ENCODE measurements at regions not wholly inside any gene's neighbourhood (a gene's known extent, or its start where the extent isn't known, plus 50 kb on each side); places are given as distances from the start of the nearest gene placed in this dataset.

GRCh38 chr4:157763490-157763889 is 409.3 kb downstream of the GASK1B start:
- H4K20me1 ChIP-seq (ENCODE audit: insufficient read depth), result no peaks in the 10 kb centered on the region
- no peak overlapping the region for H2AFZ ChIP-seq (ENCODE audit: low read depth)
- no peak overlapping the region for H3K27ac ChIP-seq
- H3K27me3 ChIP-seq (ENCODE audit: insufficient read depth, low read depth), result no peaks in the 10 kb centered on the region
- H3K9ac ChIP-seq, result no peak overlapping the region
- H3K36me3 ChIP-seq (ENCODE audit: insufficient read depth), result no peaks in the 10 kb centered on the region
- TF ChIP-seq, protein P1, sequence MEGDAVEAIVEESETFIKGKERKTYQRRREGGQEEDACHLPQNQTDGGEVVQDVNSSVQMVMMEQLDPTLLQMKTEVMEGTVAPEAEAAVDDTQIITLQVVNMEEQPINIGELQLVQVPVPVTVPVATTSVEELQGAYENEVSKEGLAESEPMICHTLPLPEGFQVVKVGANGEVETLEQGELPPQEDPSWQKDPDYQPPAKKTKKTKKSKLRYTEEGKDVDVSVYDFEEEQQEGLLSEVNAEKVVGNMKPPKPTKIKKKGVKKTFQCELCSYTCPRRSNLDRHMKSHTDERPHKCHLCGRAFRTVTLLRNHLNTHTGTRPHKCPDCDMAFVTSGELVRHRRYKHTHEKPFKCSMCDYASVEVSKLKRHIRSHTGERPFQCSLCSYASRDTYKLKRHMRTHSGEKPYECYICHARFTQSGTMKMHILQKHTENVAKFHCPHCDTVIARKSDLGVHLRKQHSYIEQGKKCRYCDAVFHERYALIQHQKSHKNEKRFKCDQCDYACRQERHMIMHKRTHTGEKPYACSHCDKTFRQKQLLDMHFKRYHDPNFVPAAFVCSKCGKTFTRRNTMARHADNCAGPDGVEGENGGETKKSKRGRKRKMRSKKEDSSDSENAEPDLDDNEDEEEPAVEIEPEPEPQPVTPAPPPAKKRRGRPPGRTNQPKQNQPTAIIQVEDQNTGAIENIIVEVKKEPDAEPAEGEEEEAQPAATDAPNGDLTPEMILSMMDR (conservative IDR thresholded peaks at IDR 0.05; ENCODE audit: low read depth, low read length), result no peak
- H3K4me2 ChIP-seq, result no peak overlapping the region
- no peaks in the 10 kb centered on the region for H3K79me2 ChIP-seq (ENCODE audit: insufficient read depth, low read depth)
- H3K4me1 ChIP-seq (ENCODE audit: low read depth, poor library complexity, severe bottlenecking), result no peaks in the 10 kb centered on the region
- no peak overlapping the region for H3K4me3 ChIP-seq (IDR thresholded peaks at IDR 0.05; ENCODE audit: insufficient read depth, low read depth, low read length)

DNA sequence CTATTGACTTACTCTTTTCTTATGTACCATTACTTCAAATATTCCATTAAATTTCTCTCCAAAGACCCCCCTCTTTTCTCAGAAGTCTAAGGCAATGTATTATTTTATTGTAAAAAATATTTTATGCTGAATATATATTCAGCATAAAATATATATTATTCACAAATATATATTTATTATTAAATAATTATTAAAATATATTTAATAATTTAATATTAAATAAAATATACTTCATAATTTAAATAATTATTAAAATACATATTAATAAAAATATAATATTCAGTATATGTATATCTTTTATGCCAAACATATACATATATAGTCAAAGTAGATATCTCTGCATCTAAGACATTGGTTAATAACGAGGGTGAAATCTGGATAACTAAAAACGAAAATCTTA is 418.4 kb downstream of the GASK1B start:
- Histone ChIP-seq H2AFZ (ENCODE audit: low read depth) (no peak overlapping the region), H3K79me2 (ENCODE audit: insufficient read depth, low read depth) (no peaks in the 10 kb centered on the region), H3K27ac (no peak overlapping the region), H3K4me1 (ENCODE audit: low read depth, poor library complexity, severe bottlenecking) (peaks cover 3% of the 10 kb centered on the region), H3K4me2 (no peak overlapping the region), H3K36me3 (ENCODE audit: insufficient read depth) (no peaks in the 10 kb centered on the region), H4K20me1 (ENCODE audit: insufficient read depth) (no peaks in the 10 kb centered on the region), H3K9ac (no peak overlapping the region), H3K4me3 (IDR thresholded peaks at IDR 0.05; ENCODE audit: insufficient read depth, low read depth, low read length) (no peak overlapping the region), H3K27me3 (ENCODE audit: insufficient read depth, low read depth) (no peaks in the 10 kb centered on the region)
- TF ChIP-seq, protein P1 (conservative IDR thresholded peaks at IDR 0.05; ENCODE audit: low read depth, low read length), result no peak

- no peak overlapping the region for H2AFZ ChIP-seq (ENCODE audit: low read depth)
- no peaks in the 10 kb centered on the region for H3K27me3 ChIP-seq (ENCODE audit: insufficient read depth, low read depth)
- no peak overlapping the region for H3K9ac ChIP-seq
- no peaks in the 10 kb centered on the region for H3K79me2 ChIP-seq (ENCODE audit: insufficient read depth, low read depth)
- no peaks in the 10 kb centered on the region for H4K20me1 ChIP-seq (ENCODE audit: insufficient read depth)
- no peak overlapping the region for H3K4me3 ChIP-seq (IDR thresholded peaks at IDR 0.05; ENCODE audit: insufficient read depth, low read depth, low read length)
- TF ChIP-seq, protein P1 (conservative IDR thresholded peaks at IDR 0.05; ENCODE audit: low read depth, low read length), result no peak
- no peak overlapping the region for H3K4me2 ChIP-seq
- peaks cover 3% of the 10 kb centered on the region for H3K4me1 ChIP-seq (ENCODE audit: low read depth, poor library complexity, severe bottlenecking)
- no peak overlapping the region for H3K27ac ChIP-seq
- no peaks in the 10 kb centered on the region for H3K36me3 ChIP-seq (ENCODE audit: insufficient read depth)
Measured at GRCh38 chr4:157751631-157752030, 421.2 kb downstream of the GASK1B start.

GRCh38 chr4:157741642-157742041 is 431.2 kb downstream of the GASK1B start:
- TF ChIP-seq, protein P1 (conservative IDR thresholded peaks at IDR 0.05; ENCODE audit: low read depth, low read length), result no peak

More at GRCh38 chr4:157741642-157742041, 431.2 kb downstream of the GASK1B start:
- no peak overlapping the region for H3K9ac ChIP-seq
- H3K27me3 ChIP-seq (ENCODE audit: insufficient read depth, low read depth), result no peaks in the 10 kb centered on the region
- H3K4me2 ChIP-seq, result peak overlapping the region; percentile 10; the same call in 1 of the 2 replicates
- no peaks in the 10 kb centered on the region for H3K79me2 ChIP-seq (ENCODE audit: insufficient read depth, low read depth)
- H2AFZ ChIP-seq (ENCODE audit: low read depth), result no peak overlapping the region
- H4K20me1 ChIP-seq (ENCODE audit: insufficient read depth), result no peaks in the 10 kb centered on the region
- no peak overlapping the region for H3K4me3 ChIP-seq (IDR thresholded peaks at IDR 0.05; ENCODE audit: insufficient read depth, low read depth, low read length)
- peaks cover 17% of the 10 kb centered on the region for H3K4me1 ChIP-seq (ENCODE audit: low read depth, poor library complexity, severe bottlenecking)
- H3K27ac ChIP-seq, result no peak overlapping the region
- no peaks in the 10 kb centered on the region; the same call in 1 of the 2 replicates for H3K36me3 ChIP-seq (ENCODE audit: insufficient read depth)
